ENCODE measurements at regions not wholly inside any gene's neighbourhood (a gene's known extent, or its start where the extent isn't known, plus 50 kb on each side); places are given as distances from the start of the nearest gene placed in this dataset.
"Not testable (repeated sequence)": the region's sequence is repeated elsewhere in the genome, so short reads cannot be mapped to it uniquely, and the experiment has no call there.

DNA sequence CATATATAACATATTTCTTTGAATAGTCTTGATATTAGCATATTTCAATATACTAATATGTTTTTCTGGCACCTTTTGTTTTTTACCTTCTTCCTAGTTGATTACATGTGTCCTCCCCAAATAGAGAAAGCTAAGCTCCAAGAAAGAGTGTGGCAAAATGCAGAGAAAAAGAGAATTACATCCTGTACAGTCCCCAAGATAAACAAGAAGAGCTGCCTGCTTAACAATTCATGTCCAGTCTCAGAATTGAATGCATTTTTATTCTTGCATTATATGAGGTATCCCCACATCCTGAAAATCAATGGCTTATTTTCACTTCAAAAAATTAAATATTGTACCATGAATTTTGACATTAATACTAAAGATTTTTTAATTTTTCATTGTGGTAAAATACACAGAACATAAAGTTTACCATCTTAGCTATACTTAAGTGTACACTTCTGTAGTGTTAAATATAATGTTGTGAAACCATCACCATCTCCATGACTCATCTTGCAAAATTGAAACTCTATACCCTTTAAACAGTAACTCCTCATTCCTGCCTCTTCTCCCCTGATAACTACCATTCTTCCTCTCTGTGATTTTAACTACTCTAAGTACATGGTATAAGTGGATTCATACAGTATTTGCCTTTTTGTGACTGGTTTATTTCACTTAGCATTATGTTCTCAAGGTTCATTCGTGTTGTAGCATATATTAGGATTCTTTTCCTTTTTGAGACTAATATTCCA lies 490.3 kb downstream of the COL12A1 start:
- DNase-seq (ENCODE audit: low spot score): peak; percentile 49

DNA sequence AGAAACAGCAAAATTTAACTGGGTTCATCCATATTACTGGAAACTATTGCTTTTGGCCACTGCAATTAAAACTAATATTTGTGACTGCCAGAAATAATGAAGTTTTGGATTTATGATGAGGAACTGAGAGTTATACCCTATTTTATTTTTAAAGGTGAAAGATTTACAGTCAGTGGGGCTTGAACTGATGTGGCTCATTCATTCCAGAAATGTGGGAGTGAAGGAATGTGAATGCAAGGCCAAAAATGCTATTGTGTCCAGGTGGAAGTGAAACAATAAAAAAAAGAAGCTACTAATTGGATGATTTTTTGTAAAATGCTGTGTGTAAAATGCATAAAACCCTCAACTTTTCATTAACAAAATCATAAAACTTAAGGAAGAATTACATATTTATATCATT lies 491.9 kb downstream of the COL12A1 start:
- DNase-seq (ENCODE audit: low spot score): no peak

DNA sequence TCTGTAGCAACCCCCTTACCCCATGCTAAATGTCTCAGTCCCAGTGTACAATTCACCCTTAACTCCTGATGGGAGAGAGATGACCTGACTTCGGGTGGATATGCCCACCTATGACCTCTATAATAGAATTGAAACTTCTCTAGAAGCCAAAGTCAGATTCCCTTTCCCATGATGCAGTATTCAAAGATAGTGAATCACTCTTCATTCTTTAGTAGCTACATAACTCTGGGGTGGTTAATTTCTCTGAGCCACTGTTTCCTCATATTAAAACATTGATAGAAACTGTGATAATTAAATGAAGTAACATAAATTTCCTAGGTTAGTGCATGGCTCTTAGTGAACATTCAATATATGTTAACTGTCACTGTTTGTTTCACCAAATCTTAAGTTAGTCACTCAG lies 500.4 kb downstream of the COL12A1 start:
- no peak for DNase-seq (ENCODE audit: low spot score)

DNA sequence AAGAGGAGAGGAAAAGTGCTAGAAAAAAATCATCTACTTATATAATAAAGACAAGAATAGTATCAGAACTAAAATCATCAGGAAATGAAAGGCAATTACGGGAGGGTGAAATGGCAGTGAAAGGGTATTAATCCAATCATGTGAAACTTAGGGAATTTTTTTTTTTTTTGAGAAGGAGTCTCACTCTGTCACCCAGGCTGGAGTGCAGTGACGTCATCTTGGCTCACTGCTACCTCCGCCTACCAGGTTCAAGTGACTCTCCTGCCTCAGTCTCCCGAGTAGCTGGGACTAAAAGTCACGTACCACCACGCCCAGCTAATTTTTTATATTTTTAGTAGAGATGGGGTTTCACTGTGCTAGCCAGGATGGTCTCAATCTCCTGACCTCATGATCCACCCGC lies 501.3 kb downstream of the COL12A1 start:
- DNase-seq (ENCODE audit: low spot score): not testable (repeated sequence)

DNA sequence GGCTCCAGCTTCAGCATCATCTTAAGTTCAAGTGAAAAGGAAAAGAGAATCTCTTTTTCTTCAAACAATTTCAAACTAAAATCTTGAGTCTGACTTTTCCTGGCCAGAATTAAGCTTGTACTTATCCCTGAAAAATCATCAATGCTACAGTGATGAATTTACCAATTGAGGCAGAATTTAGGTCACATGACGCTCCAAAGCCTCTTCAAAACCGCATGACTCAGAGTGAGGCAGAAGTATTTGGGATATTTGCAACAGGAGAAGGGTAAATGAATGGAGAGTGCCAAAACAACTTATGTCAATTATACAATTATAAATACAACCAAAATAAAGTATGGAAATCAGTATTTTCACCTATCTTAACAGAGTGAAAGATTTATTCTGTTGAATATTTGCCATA lies 515.5 kb downstream of the COL12A1 start:
- DNase-seq (ENCODE audit: low spot score): no peak

DNA sequence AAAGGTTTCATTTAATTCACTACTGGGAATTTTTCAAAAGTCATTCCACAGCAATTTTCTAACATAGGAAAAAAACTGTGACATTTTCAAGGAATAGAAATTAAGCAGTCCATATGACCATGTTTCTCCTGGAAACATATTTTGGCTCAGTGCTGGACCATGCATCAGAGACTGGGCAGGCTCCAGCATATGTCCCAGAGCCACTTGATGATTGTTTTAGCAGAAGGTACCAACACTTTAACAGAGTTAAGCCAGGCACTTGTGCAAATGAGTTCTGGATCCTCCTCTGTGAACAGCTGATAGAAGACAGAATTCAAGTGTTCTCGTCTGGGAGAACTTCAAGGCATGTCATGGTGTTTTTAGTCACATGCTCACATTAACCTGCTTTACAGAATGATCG lies 516.3 kb downstream of the COL12A1 start:
- no peak for DNase-seq (ENCODE audit: low spot score)

DNA sequence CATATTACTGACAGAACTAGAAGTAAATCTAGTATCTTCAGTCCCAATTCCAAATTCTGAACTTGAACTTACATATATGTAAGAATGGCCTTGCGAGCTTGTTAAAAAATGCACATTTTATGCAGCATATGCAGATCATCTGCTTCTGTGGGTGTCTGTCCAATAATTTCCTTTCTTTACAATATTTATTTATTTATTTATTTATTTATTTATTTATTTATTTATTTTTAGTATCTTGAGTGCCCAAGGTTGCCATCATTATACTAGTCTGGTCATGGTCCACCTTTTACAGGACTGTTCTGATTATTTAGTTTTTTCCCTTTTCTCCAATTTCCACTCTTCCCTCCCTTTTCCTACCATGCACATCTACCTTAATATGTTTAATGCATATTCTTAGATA lies 528.4 kb downstream of the COL12A1 start:
- no peak for DNase-seq (ENCODE audit: low spot score)

DNA sequence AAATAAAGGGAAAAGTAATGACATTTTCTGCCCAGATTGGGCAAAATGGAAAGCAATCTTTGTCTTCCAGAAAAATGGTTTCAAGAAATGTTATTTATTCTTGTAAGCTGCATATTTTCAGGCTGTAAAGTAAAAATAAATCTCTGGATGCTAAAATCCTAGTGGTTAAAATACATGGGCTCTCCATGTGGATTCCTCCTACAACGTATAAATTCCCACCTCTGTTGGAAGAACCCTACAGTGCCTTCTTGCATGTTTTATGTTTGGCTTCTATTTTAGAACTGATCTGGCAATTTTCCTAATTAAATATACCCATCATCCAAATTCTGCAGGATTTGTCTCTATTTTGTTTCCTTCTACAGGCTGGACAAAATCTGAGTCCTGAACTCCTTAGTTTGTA lies 528.9 kb downstream of the COL12A1 start:
- DNase-seq (ENCODE audit: low spot score): no peak

DNA sequence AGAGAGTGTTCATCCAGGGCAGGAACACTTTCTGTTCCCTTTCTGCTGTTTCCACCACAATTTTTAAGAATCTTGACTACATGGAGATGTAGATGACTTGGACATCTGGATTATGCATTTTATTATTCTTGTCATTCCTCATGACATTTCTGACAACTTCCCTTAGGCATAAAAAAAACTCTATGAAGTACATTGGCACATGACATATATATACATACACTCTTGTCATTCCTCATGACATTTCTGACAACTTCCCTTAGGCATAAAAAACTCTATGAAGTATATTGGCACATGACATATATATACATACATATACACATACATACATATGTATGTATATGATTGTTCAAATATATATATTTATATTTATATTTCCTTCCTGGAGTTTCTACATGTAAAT lies 531.5 kb downstream of the COL12A1 start:
- no peak for DNase-seq (ENCODE audit: low spot score)

DNA sequence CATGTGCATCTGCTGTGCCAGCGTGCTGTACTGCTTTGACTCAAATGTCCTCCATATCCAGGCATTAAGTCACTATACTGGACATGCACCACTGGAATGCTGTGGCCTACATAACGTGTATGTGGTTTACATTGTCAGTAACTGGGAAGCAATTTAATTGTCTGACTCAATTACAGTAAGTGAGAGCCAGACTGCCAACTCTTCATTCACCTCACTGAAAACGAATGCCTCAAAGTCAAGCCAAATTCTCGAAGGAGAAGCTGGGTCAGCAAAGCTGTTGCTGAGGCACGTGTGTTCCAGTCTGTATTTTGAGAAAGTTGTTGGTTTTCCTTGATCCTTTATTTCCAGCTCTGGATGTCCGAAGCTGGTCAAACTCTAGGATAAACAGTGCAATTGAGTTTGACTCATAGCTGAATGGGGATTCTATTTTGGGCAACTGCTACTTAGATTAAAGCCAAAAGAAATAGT lies 534.3 kb downstream of the COL12A1 start:
- peak; percentile 96 for DNase-seq (ENCODE audit: low spot score)

DNA sequence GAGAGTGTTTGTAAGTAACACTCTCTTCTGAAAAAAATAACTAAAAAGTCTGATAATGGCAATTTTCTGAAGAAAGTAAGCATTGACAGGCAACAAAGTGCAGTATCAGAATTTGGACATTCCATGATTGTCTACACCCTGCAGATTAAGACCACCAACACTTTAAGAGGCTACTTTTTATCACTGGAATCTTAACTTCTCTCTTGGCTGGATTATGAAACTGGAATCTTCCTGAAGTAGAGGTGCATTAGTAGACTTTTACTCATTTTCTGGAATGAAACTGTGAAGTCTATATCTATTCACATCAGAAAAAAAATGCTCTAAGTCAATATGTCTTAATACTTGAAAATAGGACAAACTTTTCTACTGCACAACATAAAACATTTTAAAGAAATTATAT lies 547.5 kb downstream of the COL12A1 start:
- no peak for DNase-seq (ENCODE audit: low spot score)

DNA sequence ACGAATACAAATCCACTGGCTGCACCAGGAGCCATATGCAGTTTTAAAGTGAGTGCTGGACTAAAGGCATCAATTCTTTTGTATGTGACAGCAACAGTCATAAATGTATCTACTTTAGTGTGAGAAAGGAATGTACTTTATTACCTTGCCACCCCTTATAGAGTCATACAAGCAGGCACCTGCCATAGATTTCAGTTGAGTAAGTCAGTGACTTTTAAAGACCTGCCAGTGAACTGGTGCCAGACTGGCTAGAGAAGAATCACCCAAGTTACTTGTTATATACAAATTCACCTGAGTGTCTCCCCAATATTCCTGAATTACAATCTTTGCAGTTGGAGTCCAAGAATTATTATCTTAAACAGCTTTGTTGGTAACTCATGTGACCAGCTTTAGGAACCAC lies 547.9 kb downstream of the COL12A1 start:
- DNase-seq (ENCODE audit: low spot score): no peak

DNA sequence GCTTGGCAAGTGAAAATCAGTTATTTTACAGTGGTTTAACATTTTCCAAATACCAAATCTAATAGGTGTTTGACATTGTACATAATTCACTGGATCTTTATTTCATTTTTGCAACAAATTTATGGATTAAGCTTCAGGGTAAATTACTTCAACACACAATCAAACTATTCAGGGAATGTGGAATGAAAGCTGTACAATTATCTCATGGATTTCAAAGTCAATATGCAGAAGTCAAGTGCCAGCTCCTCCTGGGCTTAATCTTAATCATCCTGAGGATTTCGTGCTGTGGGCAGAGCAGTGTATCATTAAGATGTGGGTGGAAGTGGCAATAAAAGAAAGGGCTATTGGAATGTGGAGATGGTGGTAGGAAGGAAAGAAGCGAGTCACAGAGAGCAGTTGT lies 548.8 kb downstream of the COL12A1 start:
- peak; percentile 28 for DNase-seq (ENCODE audit: low spot score)

DNA sequence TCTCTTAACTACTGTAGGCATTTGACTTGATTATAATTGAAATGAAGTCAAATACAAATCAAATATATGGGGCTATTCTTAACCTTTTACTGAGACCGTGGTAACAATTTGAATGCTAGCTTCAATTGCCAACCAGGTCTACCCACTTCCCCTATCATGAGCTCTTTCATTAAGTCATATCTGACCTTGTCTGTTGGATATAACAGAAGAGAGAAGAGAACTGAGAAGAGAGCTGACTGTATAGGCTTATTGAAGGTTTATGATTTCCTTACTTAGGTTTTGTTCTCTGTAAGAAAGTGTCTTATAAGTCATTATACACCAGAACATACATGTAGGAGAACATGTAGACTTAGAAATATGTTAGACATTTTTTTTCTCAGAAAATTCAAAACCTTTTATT lies 549.4 kb downstream of the COL12A1 start:
- DNase-seq (ENCODE audit: low spot score): no peak

DNA sequence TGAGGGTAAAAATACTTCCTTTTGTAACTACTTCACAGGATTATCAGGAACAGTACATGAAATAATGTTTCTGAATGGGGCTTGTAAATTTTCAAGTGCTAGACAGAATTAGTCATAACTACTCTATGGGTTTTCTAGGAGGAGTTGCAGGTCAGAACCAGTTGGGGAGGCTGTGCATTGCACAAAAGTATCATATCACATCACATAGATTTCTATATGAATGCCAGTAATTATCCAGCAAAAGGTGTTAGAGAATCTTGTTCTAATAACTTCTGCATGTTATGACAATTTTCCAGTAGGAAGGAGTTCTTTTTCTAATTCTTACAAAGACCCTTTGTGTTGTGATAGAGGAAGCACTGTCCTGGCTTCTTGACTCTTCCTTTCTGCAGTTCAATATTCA lies 551.6 kb downstream of the COL12A1 start:
- DNase-seq (ENCODE audit: low spot score): no peak

DNA sequence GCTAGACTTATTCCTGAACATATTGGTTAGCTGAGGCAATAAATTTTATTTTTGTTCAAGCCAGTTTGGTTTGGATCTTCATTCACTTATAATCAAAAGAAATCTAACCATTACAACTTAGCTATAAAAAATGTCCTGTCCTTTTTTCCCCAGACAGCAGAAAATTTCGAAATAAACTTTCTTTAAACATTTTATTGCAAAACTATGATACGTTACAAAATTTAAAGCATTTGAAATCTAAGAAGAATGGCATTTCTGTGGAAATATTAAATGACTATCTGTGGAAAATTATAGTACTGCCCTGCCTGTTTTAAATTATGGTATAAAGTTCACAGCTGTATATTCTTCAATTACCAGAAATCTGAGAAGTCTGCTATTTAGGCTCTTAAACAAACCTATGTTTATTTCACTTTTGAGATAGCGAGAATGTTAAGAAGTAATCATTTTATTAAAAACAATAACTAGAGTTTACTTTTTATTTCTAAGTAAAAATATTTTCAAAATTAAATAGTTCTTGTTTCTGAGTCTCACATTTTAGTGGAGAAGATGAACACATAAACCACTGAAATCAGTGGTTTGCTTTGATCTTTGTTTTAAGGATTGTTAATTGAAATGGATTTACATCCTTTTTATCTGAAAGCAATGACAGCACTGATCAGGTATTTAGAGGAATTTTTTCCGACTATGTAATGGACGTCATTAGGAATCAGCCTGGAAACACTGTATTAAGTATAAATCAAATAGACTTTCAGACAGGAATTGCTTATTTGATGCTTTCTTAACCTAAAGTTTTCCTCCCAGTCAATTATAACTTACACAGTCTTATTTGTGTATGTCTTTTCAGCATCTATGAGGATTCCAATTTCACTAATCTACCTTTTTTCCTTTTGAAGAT lies 553.7 kb downstream of the COL12A1 start:
- DNase-seq (ENCODE audit: low spot score): peak; percentile 27

DNA sequence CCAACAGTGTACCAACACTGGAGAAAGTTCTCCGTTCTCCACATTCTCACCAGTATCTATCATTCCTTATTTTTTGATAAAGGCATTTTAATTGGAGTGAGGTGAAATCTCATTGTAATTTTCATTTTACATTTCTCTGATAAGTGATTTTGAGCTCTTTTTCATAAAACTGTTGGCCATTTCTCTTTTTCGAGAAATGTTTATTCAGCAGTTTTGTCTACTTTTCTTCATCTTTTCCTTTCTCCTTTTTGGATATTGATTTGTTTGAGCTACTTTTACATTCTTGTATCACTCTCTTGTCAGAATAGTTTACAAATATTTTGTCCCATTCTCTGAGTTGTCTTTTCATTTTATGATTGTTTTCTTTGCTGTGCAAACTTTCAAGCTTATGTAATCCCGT lies 555.2 kb downstream of the COL12A1 start:
- no peak for DNase-seq (ENCODE audit: low spot score)

DNA sequence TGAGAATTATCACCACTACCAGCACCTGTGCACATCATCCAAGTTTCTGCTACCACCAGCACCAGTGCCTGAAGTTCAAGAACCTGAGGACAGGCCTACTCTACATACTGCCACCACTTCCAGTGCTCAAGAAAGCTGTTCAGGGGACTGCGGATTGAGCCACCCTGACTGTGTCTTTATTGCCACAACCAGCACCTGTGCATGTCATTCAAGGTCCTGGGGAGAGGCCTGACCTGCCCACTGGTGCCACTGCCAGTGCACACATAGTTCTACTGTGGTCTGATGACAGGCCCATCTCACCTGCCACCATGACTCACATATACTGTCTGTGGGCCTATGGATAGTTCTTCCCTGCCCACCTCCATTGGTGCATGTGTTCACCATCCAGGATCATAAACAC lies 559.4 kb downstream of the COL12A1 start:
- DNase-seq (ENCODE audit: low spot score): no peak

DNA sequence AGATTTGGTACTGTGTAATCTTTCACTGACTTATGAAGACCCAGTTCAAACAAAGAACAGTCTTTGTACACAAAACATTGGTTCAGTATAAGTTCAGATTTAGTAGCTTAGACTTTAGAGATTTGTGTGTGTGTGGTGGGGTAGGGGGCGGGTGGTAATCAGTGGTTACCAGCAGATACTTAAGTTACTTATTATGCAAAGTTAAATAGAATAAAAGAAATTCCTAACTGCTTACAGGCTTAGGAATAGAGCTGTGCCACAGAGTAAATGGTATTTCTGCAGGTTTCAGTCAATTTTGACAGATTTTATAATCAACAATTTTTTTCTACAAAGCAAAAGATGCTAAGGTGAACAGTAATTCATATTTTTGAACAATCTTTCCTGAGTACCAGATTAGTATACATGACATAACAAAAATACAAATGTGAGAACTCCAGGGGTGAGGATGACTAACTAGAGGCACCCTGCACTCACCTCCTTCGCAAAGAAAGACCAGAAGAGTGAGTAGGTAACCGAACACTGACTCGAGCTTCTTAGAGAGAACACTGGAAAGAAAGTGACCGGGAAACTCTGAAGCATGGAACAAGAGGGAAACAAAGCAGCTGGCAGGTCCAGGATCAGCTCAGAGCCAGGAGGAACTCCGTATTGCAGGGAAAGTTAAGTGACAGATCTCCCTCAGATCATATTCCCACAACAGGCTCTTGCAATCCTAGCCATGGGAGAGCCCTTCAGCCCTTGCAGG lies 560.6 kb downstream of the COL12A1 start:
- no peak for DNase-seq (ENCODE audit: low spot score)

DNA sequence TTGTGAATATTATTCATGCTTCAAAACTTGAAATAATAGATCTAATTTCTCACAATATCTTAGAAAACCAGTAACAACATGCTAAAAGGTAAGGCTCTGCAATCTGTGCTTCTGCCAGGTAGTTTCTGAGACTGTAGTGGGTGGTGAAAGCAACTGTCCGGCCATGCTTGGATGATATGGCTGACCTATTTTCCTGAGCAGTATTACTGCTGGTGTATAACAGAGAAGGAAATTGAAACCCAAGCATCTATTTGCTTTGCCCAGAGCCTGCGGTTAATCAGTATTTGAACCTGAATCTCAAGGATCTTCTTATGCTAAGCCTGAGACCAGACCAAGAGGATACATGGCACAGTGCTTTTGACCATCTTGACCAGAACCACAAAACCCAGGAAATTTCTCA lies 563.8 kb downstream of the COL12A1 start:
- no peak for DNase-seq (ENCODE audit: low spot score)

DNA sequence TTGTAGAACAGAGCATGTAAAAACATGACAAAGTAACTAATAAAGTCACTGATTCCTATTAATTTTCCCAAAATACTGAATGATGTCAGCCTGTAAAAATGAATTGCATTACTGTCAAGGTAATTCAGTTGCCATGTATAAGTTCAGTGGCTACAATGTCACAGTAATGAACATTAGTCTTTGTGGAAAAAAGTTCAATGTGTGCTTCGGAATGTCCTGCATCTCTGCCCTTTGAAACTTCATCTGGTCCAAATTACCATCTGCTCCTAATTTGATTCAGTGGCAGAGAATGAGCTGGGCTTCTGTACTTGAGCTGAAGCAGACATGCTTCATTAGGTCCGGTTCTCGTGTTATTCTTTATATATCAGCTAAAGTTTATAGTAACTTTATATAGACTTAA lies 567.4 kb downstream of the COL12A1 start:
- DNase-seq (ENCODE audit: low spot score): no peak

DNA sequence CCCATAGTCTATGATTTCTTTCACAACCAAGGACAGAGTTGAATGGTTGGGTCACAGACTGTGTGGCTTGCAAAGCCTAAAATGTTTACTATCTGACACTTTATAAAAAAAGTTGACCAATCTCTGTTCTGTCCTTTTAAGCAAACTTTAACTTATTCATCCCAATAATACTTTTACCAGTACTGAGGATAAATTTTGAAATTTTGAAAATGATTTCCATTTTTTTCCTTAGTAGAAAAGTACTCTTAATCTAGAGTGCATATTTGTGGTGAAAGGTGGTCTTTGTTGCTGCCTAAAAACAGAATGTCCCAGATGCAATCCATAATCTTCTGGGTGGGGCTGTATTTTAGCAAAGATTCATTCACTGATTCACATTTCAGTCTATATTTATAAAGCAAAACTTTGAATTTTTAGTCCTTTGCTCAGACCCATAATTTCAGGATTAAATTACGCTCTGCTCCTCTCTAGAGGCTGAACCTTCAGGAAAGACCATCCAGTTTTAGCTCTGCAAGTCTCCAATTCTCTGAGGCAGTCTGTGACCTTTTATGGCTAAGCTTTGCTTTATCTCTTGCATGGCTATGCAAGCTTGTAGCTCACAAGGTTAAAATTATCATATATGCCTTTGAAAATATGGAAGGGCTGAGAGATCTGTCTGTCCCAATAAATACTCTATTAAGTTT lies 573.5 kb downstream of the COL12A1 start:
- DNase-seq (ENCODE audit: low spot score): no peak
